Middle frontal gyrus (tissue), 1 donor: ENCODE measurements at regions not wholly inside any gene's neighbourhood (a gene's known extent, or its start where the extent isn't known, plus 50 kb on each side); places are given as distances from the start of the nearest gene placed in this dataset.
"Not testable (repeated sequence)": the region's sequence is repeated elsewhere in the genome, so short reads cannot be mapped to it uniquely, and the experiment has no call there.

Experiments used
- DNase-seq: peaks from one replicate; pipeline ENCODE4 v3.0.0-alpha.2; 2015; ENCODE audit warnings: low spot score; ENCODE audit errors: extremely low spot score

DNA sequence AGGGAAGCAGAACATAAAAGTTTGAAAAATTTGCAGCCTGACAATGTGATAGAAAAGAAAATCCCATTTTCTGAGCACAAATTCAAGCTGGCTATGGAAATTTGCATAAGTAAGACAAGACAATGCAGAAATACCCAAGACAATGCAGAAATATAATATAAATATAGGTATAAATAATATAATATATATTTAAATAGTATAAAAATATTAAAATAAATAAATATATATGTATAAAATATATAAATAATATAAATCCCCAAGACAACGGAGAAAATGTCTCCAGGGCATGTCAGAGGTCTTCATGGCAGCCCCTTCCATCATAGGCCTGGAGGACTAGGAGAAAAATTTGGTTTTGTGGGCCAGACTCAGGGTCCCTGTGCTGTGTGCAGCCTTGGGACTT, 125.0 kb upstream of the AADAT start:
- DNase-seq: no peak

DNA sequence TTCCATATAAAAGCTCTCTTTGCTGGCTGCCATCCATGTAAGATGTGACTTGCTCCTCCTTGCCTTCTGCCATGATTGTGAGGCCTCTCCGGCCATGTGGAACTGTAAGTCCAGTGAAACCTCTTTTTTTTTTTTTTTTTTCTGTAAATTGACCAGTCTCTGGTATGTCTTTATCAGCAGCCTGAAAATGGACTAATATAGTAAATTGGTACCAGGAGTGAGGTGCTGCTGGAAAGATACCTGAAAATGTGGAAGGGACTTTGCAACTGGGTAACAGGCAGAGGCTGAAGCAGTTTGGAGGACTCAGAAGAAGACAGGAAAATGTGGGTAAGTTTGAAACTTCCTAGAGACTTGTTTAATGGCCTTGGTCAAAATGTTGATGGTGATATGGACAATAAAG, 124.3 kb upstream of the AADAT start:
- no peak for DNase-seq

DNA sequence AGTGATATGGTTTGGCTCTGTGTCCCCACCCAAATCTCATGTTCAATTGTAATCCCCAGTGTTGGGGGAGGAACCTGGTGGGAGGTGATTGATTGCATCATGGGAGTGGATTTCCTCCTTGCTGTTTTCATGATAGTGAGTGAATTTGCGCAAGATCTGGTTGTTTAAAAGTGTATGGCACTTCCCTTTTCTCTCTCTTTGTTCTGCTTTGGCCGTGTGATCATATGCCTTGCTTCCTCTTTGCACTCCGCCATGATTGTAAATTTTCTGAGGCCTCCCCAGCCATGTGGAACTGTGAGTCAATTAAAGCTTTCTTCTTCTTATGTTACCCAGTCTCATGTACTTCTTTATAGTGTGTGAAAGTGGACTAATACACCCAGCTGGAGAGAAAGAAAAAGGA, 113.0 kb upstream of the AADAT start:
- no peak for DNase-seq

DNA sequence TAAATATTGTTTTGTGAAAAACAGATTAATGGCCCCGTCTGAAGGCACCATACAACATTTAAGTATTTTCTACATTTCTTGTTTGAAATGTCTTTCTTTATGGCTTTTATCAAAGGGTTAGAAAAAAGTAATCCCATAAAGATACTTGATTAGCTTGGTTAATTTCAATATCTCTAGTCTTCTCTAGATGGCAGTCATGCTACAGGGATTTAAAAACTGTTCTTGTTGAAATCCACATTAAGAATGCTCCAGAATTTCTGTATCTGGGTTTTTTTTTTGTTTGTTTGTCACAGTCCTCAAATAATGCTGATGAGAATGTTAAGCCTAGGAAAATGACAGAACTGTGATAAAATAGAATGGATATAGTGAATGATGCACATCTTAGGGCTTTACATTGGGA, 109.0 kb upstream of the AADAT start:
- no peak for DNase-seq

DNA sequence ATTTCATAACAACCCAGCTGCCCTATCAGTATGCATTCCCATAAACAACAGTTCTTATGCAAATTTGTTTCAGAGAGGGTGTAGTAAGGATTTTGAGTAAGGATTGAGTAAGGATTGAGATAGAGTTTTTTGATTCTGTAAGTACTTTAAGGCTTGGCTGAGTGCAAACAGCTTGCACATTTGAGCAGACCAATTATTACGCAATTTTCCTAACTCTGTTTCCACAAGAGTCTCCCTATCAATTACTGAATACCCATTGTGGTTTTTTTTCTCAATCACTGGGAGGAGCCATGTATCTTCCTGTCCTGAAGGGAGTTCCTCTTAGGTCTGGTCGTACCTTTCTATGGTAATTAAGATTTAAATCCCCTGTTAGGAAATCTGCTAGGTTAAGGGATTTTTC, 105.0 kb upstream of the AADAT start:
- not testable (repeated sequence) for DNase-seq

DNA sequence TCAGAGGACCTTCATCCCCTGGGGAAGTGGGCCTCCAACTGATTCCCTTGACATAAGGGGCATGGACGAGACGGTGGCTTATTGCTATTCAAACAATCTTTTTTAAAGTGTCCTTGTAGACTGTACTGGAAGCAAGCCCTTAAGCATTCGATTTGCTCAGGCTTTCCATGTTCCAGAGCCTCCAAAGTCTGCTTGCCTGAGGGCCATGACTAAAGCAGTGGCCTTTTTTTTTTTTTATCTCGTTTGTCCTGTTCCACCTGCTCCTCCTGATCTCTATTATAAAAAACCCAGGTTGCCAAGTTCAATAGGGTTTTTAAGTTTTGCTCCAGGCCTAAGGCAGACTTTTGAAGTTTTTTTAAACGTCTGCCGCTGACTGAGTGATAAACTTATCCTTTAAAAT, 103.7 kb upstream of the AADAT start:
- DNase-seq: no peak

DNA sequence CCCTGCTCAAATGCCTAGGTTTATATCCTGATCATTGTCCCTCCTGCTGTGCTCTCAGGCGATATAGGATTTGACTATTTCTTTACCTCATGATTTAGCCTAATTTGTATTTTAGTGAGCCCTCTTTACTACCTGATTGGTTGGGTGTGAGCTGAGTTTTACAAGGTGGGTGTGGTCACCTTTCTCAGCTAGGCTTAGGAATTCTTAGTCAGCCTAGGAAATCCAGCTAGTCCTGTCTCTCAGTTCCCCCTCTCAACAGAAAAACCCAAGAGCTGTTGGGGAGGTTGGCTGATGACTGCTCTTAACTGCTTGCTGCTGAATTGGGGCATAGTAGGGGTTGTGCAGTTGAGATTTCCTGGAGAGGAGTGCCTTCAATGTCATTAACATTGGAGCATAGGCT, 100.5 kb upstream of the AADAT start:
- DNase-seq: no peak

DNA sequence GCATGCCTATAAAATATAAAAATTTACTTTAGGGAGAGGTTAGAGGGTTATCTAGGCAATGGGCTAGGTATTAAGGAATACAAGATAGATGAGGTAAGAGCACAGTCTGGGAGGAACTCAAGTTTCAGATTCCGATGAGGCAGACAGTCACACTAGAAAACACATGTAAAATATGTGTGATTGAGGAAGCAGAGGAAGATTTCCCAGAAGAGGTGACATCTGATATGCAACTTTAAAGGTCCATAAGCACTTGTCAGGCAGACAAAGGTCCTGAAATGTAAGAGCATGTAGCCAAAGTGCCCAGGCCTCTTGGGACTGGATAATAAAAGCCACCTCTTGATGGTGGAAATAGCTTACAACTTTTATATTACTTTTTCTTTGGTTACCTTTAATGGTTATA, 81.1 kb upstream of the AADAT start:
- DNase-seq: no peak

DNA sequence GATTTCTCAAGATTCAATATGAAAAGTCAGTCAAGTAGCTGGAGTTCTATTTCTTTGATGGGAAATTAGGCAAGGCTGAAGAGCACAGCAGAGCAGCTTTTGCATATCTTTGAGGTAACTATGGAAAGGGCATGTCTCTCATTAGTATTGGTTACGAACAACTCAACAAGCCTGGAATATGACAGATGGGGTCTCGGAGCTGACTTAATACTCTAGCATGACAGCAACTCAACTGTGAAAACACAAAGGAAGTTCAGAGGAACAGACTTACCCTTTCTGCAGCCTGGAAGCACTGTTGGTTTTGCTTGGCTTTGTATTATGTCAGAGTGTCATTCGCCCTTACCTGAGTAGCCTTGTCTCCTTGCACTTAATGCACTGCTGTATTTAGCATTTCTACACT, 79.9 kb upstream of the AADAT start:
- DNase-seq: no peak

DNA sequence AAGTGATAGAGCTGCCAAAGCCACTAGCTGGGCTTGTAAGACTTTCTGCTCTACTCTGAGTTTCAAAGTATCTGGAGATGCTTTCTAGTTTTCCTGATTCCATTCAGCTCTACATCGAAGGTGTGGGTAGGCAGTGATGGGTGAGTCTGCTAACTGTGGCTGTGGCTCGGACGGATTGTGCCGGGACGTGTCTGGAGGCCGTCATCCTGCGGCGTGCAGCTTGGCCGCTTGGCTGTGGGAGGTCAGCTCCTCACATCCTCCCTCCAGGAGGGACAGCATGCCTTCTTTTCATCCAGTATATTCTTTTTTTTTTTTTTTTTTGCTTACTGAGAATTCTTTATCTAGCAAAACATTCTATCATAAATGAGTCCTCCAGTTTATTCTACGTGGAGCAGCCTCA, 77.9 kb upstream of the AADAT start:
- no peak for DNase-seq

DNA sequence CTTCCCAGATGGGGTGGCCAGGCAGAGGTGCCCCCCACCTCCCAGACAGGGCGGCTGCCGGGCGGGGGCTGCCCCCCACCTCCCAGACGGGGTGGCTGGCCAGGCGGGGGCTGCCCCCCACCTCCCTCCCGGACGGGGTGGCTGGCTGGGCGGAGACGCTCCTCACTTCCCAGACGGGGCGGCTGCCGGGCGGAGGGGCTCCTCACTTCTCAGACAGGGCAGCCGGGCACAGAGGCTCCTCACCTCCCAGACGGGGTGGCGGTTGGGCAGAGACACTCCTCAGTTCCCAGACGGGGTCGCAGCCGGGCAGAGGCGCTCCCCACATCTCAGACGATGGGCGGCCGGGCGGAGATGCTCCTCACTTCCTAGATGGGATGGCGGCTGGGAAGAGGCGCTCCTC, 76.4 kb upstream of the AADAT start:
- DNase-seq: not testable (repeated sequence)

DNA sequence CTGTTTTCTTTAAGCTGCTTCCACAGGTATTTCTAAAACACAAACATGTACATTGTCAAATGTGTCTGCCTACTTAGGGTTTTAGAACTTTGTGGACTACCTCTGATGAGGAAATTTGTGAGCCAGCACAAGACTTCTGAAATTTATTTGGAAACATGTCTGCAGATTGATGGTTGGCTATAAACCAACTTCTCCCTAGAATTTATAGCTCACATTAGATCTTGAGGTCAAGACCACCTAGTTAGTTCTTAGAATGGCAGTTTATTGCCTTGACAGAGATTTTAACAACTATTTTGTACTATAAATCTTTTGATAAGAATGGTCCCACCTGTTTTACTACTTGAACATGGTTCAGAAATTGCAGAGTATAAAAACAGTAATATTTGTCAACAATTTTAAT, 72.7 kb upstream of the AADAT start:
- DNase-seq: no peak

DNA sequence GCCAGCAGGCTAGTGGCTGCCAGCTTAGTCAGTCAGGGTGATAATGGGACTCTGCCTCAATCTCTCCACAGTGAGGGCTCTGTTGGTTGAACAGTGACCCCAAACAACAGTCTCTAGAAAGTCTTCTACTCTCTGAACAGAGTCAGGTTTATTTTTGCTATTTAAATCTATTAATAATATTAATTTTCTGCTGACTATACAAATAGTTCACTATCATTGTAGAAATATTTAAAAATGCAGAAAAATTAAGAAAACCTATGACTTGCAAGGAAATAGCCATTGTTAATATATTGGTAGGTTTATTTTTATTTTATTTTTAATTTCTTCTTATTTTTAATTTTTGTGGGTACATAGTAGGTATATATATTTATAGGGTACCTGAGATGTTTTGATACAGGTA, 67.9 kb upstream of the AADAT start:
- no peak for DNase-seq

DNA sequence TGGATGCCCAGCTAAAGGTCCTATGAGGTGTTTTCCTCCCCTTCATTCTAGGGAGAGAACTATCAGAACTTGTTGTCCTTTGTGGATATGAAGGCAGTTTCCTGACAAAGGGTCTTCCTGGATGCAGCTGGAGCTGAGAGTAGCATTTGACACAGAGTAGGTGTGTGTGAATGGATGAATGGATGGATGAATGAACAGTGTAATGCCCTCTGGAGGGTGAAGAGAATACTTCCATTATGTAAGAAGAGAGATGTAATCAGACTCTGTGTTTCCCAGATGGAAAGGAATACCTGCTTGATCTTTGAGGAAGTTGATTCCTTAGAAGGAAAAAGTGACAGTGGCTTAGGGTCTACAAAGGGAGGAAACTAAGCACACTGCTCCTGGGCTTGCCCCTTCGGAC, 55.4 kb upstream of the AADAT start:
- no peak for DNase-seq

DNA sequence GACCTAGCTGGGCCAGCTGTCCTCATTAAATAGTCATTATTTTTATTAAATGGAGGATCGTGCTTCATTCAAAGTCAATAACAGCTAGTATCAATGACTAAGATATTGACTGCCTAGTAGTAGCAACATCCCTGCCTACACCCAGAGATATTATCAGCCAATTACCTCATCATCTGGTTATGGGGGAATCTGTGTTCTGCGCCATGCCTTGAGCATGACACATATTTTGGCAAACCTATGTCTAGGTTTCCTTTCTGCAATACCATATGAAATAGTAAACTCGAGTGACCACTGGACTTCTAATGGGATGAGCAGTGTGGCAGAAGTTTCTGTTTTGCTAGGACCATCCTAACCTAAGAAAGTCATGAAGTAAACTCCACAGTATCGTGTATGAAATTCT, 50.0 kb upstream of the AADAT start:
- DNase-seq: no peak
